ENCODE measurements at regions not wholly inside any gene's neighbourhood (a gene's known extent, or its start where the extent isn't known, plus 50 kb on each side); places are given as distances from the start of the nearest gene placed in this dataset.

DNA sequence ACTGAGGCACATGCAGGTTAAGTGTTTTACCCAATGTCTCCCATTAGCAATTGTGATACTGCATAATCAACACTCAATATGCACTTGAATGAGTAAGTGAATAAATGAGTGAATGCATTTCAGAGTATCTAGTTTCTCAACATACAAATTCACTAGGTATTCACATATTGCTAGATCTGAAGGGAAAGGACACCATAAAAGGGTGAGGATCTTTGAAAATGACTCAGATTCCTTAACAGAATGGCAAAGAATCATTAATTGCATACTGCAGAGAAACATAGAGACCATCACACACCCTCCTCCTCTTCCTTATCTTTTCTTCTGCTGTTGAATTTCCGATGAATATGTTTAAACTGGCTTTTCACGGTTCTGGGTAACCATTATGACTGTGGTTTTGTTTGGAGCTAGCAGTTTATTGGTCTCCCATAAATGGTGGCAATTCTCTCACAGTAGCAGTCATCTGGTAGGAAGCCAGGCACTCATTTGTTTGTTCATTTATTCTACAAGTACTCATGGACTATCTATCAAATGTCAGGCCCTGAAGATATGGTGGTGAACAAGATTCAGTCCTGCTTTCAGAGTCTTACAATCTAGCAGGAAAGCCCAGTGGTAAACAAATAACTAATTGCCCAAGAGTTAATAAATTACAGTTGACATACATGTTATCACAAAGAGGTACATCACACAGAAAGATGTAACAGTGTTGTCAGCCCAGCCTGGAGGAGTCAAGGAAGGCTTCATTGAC is 70.2 kb downstream of the LLPH start (continued):
- no peak for TF ChIP-seq ZNF217 (IDR thresholded peaks at IDR 0.05)
- no peak for TF ChIP-seq SIX5 (IDR thresholded peaks at IDR 0.05; ENCODE audit: low read depth, low read length, severe bottlenecking)
- no peak for TF ChIP-seq JUNB (IDR thresholded peaks at IDR 0.05)
- no peak for TF ChIP-seq RAD21 (IDR thresholded peaks at IDR 0.05; ENCODE audit: insufficient read depth, low read depth, low read length)
- no peak for TF ChIP-seq CBFB (IDR thresholded peaks at IDR 0.05; ENCODE audit: low read depth)
- TF ChIP-seq NFYA (IDR thresholded peaks at IDR 0.05; ENCODE audit: borderline replicate concordance, low read depth, low read length): no peak
- no peak for TF ChIP-seq IKZF1 (conservative IDR thresholded peaks at IDR 0.05)
- TF ChIP-seq ZNF24 (IDR thresholded peaks at IDR 0.05): no peak
- no peak for TF ChIP-seq YY1 (IDR thresholded peaks at IDR 0.05; ENCODE audit: low read depth, low read length)

DNA sequence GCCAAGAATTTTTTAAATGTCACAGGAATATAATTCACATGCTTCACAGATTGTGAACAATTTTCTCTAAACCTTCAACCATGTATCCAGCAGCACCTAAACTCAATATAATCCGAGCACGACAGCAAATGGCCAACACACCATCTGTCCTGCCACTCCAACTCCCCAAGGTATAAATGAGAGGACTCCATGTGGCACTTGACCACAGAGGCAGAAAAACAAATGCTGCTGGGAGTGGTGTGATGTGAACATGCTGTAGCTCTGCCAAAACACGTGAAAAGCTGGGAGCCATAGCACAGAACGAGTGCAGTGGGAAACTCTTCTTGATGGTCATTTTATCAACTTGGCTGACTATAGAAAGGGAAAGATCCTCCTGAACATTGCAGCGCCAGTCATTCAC is 70.9 kb downstream of the LLPH start:
- H3K9ac ChIP-seq (ENCODE audit: control insufficient read depth, insufficient read depth, low read length): no peak overlapping the region
- in situ Hi-C loops (cut with MboI) (no loop called here), intact Hi-C loops (cut with micrococcal nuclease; ENCODE audit: unreplicated experiment) (loop anchor here (10.0 kb wide), 2 partner anchors 1175 to 1445 kb away; partner anchors contain the start of gene RASSF3)
- TF ChIP-seq SMC3 (IDR thresholded peaks at IDR 0.05; ENCODE audit: borderline replicate concordance, low read length): no peak
- no peak for TF ChIP-seq POLR2AphosphoS2 (IDR thresholded peaks at IDR 0.05; ENCODE audit: low read depth, low read length)
- no peak for TF ChIP-seq NFXL1 (IDR thresholded peaks at IDR 0.05; ENCODE audit: borderline replicate concordance)
- no peak for TF ChIP-seq MXI1 (IDR thresholded peaks at IDR 0.05; ENCODE audit: low read depth, low read length)
- no peak for TF ChIP-seq BMI1 (IDR thresholded peaks at IDR 0.05; ENCODE audit: borderline replicate concordance)
- no peak for TF ChIP-seq SRF (IDR thresholded peaks at IDR 0.05; ENCODE audit: low read depth in 2 of 2, low read length in 2 of 2)
- TF ChIP-seq CHD4 (IDR thresholded peaks at IDR 0.05): no peak
- TF ChIP-seq KDM1A (IDR thresholded peaks at IDR 0.05; ENCODE audit: borderline replicate concordance): no peak
- TF ChIP-seq CBX5 (IDR thresholded peaks at IDR 0.05; ENCODE audit: low read depth): no peak
- TF ChIP-seq, protein P1, sequence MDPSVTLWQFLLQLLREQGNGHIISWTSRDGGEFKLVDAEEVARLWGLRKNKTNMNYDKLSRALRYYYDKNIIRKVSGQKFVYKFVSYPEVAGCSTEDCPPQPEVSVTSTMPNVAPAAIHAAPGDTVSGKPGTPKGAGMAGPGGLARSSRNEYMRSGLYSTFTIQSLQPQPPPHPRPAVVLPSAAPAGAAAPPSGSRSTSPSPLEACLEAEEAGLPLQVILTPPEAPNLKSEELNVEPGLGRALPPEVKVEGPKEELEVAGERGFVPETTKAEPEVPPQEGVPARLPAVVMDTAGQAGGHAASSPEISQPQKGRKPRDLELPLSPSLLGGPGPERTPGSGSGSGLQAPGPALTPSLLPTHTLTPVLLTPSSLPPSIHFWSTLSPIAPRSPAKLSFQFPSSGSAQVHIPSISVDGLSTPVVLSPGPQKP (IDR thresholded peaks at IDR 0.05; ENCODE audit: low read depth, low read length): no peak
- no peak for TF ChIP-seq CEBPB (IDR thresholded peaks at IDR 0.05; ENCODE audit: borderline replicate concordance in 1 of 2, low read depth in 2 of 2, low read length in 2 of 2)
- TF ChIP-seq, protein P2, sequence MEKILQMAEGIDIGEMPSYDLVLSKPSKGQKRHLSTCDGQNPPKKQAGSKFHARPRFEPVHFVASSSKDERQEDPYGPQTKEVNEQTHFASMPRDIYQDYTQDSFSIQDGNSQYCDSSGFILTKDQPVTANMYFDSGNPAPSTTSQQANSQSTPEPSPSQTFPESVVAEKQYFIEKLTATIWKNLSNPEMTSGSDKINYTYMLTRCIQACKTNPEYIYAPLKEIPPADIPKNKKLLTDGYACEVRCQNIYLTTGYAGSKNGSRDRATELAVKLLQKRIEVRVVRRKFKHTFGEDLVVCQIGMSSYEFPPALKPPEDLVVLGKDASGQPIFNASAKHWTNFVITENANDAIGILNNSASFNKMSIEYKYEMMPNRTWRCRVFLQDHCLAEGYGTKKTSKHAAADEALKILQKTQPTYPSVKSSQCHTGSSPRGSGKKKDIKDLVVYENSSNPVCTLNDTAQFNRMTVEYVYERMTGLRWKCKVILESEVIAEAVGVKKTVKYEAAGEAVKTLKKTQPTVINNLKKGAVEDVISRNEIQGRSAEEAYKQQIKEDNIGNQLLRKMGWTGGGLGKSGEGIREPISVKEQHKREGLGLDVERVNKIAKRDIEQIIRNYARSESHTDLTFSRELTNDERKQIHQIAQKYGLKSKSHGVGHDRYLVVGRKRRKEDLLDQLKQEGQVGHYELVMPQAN (conservative IDR thresholded peaks at IDR 0.05): no peak
- no peak overlapping the region for H3K4me3 ChIP-seq
- CTCF ChIA-PET: no interaction called here
- no peak overlapping the region for H3K27ac ChIP-seq (ENCODE audit: control insufficient read depth, insufficient read depth)
- no peaks in the 10 kb centered on the region for H3K27me3 ChIP-seq (replicated peaks in 1 of 2; ENCODE audit: control insufficient read depth in 2 of 2, insufficient read depth in 2 of 2, low read length in 1 of 2)
- H4K20me1 ChIP-seq (ENCODE audit: control insufficient read depth, insufficient read depth): no peaks in the 10 kb centered on the region
- H3K4me2 ChIP-seq (ENCODE audit: control insufficient read depth, insufficient read depth): no peak overlapping the region
- no peaks in the 10 kb centered on the region for H3K36me3 ChIP-seq (ENCODE audit: control insufficient read depth in 2 of 2, insufficient read depth in 2 of 2, low read length in 1 of 2)
- no peaks in the 10 kb centered on the region for H3K79me2 ChIP-seq (ENCODE audit: control insufficient read depth, insufficient read depth, low read length)
- H3K4me1 ChIP-seq (ENCODE audit: control insufficient read depth, insufficient read depth, low read length): peaks cover 12% of the 10 kb centered on the region
- SMC1A ChIA-PET (ENCODE audit: uncharacterized antibody, unreplicated experiment): interaction anchor here (1.5 to 8.7 kb wide), 3 partner anchors 9 to 13 kb away, joined by 4 to 61 read pairs (median 9); no protein-coding TSS in a partner anchor
- POLR2A ChIA-PET: interaction anchor here (2.3 kb wide), 1 partner anchor 11 kb away, joined by 6 read pairs; no protein-coding TSS in a partner anchor
- ATAC-seq: no peak
- no peak for FAIRE-seq
- 34% methylated on average over 5 of the region's 5 CpGs for WGBS (ENCODE audit: insufficient coverage, insufficient replicate concordance, low lambda C conversion rate, missing lambda C conversion rate)
- H2AFZ ChIP-seq (ENCODE audit: control insufficient read depth, low read depth, low read length): no peak overlapping the region
- no peak for DNase-seq (ENCODE audit: low read depth, low spot score)
- no peaks in the 10 kb centered on the region; the same call in 2 of the 3 replicates for H3K9me3 ChIP-seq (replicated peaks; ENCODE audit: control insufficient read depth, insufficient read depth, low read length)
- BruUV-seq (replicated peaks): no TSS peak
- RAD21 ChIA-PET (ENCODE audit: unreplicated experiment): interaction anchor here (1.0 kb wide), 1 partner anchor 9 kb away, joined by 3 read pairs; no protein-coding TSS in a partner anchor
